ENCODE measurements at regions not wholly inside any gene's neighbourhood (a gene's known extent, or its start where the extent isn't known, plus 50 kb on each side); places are given as distances from the start of the nearest gene placed in this dataset.

DNA sequence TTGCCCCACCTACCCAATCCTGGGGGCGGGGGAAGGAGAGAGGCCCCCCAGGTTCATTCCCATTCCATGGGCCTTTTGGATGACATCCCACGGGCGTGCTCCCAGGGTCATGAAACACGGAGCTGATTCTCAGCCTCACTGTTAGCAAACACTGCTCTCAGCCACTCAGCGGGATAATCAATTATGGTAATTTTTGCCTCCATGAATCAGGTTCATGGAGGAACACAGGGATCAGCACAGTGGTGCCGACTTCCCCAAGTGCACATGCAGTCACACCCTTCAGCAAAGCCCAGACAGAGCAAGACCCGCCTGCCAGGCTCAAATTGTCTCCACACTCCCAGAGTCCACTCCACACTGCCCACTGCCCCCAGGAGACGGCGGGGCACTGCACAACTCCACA, 164.6 kb downstream of the ENGASE start:
- TF ChIP-seq POLR2A (IDR thresholded peaks at IDR 0.05) (no peak), POLR2AphosphoS5 (IDR thresholded peaks at IDR 0.05) (no peak)
- TF ChIP-seq, protein P1, sequence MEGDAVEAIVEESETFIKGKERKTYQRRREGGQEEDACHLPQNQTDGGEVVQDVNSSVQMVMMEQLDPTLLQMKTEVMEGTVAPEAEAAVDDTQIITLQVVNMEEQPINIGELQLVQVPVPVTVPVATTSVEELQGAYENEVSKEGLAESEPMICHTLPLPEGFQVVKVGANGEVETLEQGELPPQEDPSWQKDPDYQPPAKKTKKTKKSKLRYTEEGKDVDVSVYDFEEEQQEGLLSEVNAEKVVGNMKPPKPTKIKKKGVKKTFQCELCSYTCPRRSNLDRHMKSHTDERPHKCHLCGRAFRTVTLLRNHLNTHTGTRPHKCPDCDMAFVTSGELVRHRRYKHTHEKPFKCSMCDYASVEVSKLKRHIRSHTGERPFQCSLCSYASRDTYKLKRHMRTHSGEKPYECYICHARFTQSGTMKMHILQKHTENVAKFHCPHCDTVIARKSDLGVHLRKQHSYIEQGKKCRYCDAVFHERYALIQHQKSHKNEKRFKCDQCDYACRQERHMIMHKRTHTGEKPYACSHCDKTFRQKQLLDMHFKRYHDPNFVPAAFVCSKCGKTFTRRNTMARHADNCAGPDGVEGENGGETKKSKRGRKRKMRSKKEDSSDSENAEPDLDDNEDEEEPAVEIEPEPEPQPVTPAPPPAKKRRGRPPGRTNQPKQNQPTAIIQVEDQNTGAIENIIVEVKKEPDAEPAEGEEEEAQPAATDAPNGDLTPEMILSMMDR (IDR thresholded peaks at IDR 0.05) = no peak
